WTC11 (cell line): ENCODE measurements at regions not wholly inside any gene's neighbourhood (a gene's known extent, or its start where the extent isn't known, plus 50 kb on each side); places are given as distances from the start of the nearest gene placed in this dataset.

Source experiments
- ATAC-seq: fragments of 200-7000 bp; cut with Tn5 transposase; 2 replicates; pipeline ENCODE4 v1.10.0; 2021; ENCODE audit warnings: mild to moderate bottlenecking, moderate library complexity
- CTCF ChIA-PET: fragments of 300-600 bp; sonication (Branson Sonifier 250); formaldehyde crosslinking; loops from one replicate; lab custom pipeline; 2021; ENCODE audit warnings: antibody characterized with exemption; lab: Charles Lee
- POLR2A ChIA-PET: fragments of 350-600 bp; sonication (Branson Sonifier 250); formaldehyde crosslinking; loops from one replicate; lab custom pipeline; 2021; ENCODE audit warnings: antibody characterized with exemption; lab: Charles Lee
- DNase-seq: peaks from one replicate; pipeline ENCODE4 v3.0.0; 2021; ENCODE audit warnings: low spot score
- H3K27ac Mint-ChIP-seq: 2 replicates; pipeline ENCODE4 v1.8.0; 2021; ENCODE audit warnings: mixed read lengths
- H3K27me3 Mint-ChIP-seq: 2 replicates; pipeline ENCODE4 v1.8.0; 2021; ENCODE audit warnings: low read depth, mild to moderate bottlenecking, moderate library complexity, mixed read lengths
- H3K36me3 Mint-ChIP-seq: 2 replicates; pipeline ENCODE4 v1.8.0; 2021; ENCODE audit warnings: mixed read lengths
- H3K4me1 Mint-ChIP-seq: 2 replicates; pipeline ENCODE4 v1.8.0; 2022; ENCODE audit warnings: mixed read lengths
- H3K4me3 Mint-ChIP-seq: 2 replicates; pipeline ENCODE4 v1.8.0; 2021; ENCODE audit warnings: mild to moderate bottlenecking, moderate library complexity, mixed read lengths
- H3K9me3 Mint-ChIP-seq: 2 replicates; pipeline ENCODE4 v1.8.0; 2021; ENCODE audit warnings: mixed read lengths
- CREB1 ChIP-seq: sonication (generic); formaldehyde crosslinking; IDR thresholded peaks from 2 replicates; pipeline ENCODE4 v1.8.0; 2023; ENCODE audit warnings: mild to moderate bottlenecking, missing genetic modification reagents
- CREM ChIP-seq: sonication (generic); formaldehyde crosslinking; IDR thresholded peaks from 2 replicates; pipeline ENCODE4 v1.8.1; 2022; ENCODE audit warnings: mild to moderate bottlenecking, missing genetic modification reagents, moderate library complexity
- E2F1 ChIP-seq: sonication (generic); formaldehyde crosslinking; IDR thresholded peaks from 2 replicates; pipeline ENCODE4 v1.8.0; 2022; ENCODE audit warnings: mild to moderate bottlenecking, missing genetic modification reagents
- ESRRA ChIP-seq: sonication (generic); formaldehyde crosslinking; IDR thresholded peaks from 2 replicates; pipeline ENCODE4 v1.8.1; 2022; ENCODE audit warnings: mild to moderate bottlenecking, missing genetic modification reagents, borderline replicate concordance
- ETV6 ChIP-seq: sonication (generic); formaldehyde crosslinking; IDR thresholded peaks from 2 replicates; pipeline ENCODE4 v1.8.1; 2022; ENCODE audit warnings: mild to moderate bottlenecking, missing genetic modification reagents
- FOXK1 ChIP-seq: sonication (generic); formaldehyde crosslinking; IDR thresholded peaks from 2 replicates; pipeline ENCODE4 v1.8.0; 2022; ENCODE audit warnings: mild to moderate bottlenecking, moderate library complexity, missing genetic modification reagents
- JAZF1 ChIP-seq: fragments of 250-450 bp; sonication (Bioruptor Pico); IDR thresholded peaks from 2 replicates; pipeline ENCODE4 v1.9.0; 2021; ENCODE audit warnings: moderate library complexity, mild to moderate bottlenecking, inconsistent platforms
- NR1H2 ChIP-seq: sonication (generic); formaldehyde crosslinking; IDR thresholded peaks from 2 replicates; pipeline ENCODE4 v1.9.0; 2021; ENCODE audit warnings: mild to moderate bottlenecking, moderate library complexity, missing genetic modification reagents
- RELA ChIP-seq: sonication (generic); formaldehyde crosslinking; IDR thresholded peaks from 2 replicates; pipeline ENCODE4 v1.8.1; 2022; ENCODE audit warnings: missing genetic modification reagents, mild to moderate bottlenecking, borderline replicate concordance
- SMAD3 ChIP-seq: sonication (generic); formaldehyde crosslinking; IDR thresholded peaks from 2 replicates; pipeline ENCODE4 v1.8.0; 2022; ENCODE audit warnings: missing genetic modification reagents, mild to moderate bottlenecking, borderline replicate concordance
- SOX15 ChIP-seq: fragments of 250-450 bp; sonication (Bioruptor Pico); IDR thresholded peaks from 2 replicates; pipeline ENCODE4 v1.9.0; 2021; ENCODE audit warnings: mild to moderate bottlenecking
- SP1 ChIP-seq: sonication (generic); formaldehyde crosslinking; conservative IDR thresholded peaks from 2 replicates; pipeline ENCODE4 v1.8.1; 2022; ENCODE audit warnings: missing genetic modification reagents
- STAT6 ChIP-seq: sonication (generic); formaldehyde crosslinking; conservative IDR thresholded peaks from 2 replicates; pipeline ENCODE4 v1.8.1; 2023; ENCODE audit warnings: mild to moderate bottlenecking, low read depth, missing genetic modification reagents, moderate library complexity
- TEAD4 ChIP-seq: sonication (generic); formaldehyde crosslinking; IDR thresholded peaks from 2 replicates; pipeline ENCODE4 v1.8.0; 2022; ENCODE audit warnings: mild to moderate bottlenecking, missing genetic modification reagents
- TP53 ChIP-seq: sonication (generic); formaldehyde crosslinking; IDR thresholded peaks from 2 replicates; pipeline ENCODE4 v1.8.1; 2023; ENCODE audit warnings: mild to moderate bottlenecking, missing genetic modification reagents
- ZNF219 ChIP-seq: sonication (generic); formaldehyde crosslinking; IDR thresholded peaks from 2 replicates; pipeline ENCODE4 v1.8.0; 2023; ENCODE audit warnings: missing genetic modification reagents, mild to moderate bottlenecking, borderline replicate concordance
- ZNF232 ChIP-seq: sonication (generic); formaldehyde crosslinking; IDR thresholded peaks from 2 replicates; pipeline ENCODE4 v1.8.0; 2022; ENCODE audit warnings: mild to moderate bottlenecking, missing genetic modification reagents
- TF ChIP-seq, protein P1 (sequence below): sonication (generic); formaldehyde crosslinking; IDR thresholded peaks from 2 replicates; pipeline ENCODE4 v1.8.1; 2022; ENCODE audit warnings: low read depth, mild to moderate bottlenecking, moderate library complexity, missing genetic modification reagents, borderline replicate concordance
- TF ChIP-seq, protein P2 (sequence below): sonication (generic); formaldehyde crosslinking; IDR thresholded peaks from 2 replicates; pipeline ENCODE4 v1.8.1; 2023; ENCODE audit warnings: mild to moderate bottlenecking, moderate library complexity, missing genetic modification reagents
- TF ChIP-seq, protein P3 (sequence below): fragments of 200-600 bp; IDR thresholded peaks from 2 replicates; pipeline ENCODE4 v1.8.0; 2022; ENCODE audit warnings: antibody characterized with exemption

DNA sequence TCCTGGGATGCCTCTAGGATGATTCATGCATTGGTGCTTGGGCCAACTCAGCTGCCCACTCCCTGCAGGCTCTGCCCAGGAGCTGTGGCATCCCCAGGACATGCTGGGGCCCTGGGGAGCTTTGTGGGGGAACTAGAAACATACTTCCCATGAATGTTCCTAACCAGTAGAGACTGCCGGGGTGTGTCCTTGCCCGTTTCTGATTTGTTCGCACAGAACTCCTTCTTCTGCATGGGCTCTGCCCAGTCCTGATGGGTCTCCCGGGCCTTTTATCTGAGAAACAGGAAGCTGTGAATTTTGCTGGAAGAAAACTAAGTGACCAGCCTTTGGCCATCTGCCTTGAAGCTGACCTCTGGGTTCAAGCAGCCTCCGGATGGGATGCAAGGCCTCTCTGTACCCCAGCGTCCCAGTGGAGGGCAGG, 71.6 kb upstream of the RNU6ATAC start:
- ChIA-PET CTCF (no interaction called here), POLR2A (no interaction called here)
- TF ChIP-seq TP53 (CRISPR knock-in tag) (no peak), TEAD4 (CRISPR knock-in tag) (no peak), CREM (CRISPR knock-in tag) (no peak), SMAD3 (CRISPR knock-in tag) (no peak), SOX15 (CRISPR knock-in tag) (no peak)
- TF ChIP-seq, protein P1, sequence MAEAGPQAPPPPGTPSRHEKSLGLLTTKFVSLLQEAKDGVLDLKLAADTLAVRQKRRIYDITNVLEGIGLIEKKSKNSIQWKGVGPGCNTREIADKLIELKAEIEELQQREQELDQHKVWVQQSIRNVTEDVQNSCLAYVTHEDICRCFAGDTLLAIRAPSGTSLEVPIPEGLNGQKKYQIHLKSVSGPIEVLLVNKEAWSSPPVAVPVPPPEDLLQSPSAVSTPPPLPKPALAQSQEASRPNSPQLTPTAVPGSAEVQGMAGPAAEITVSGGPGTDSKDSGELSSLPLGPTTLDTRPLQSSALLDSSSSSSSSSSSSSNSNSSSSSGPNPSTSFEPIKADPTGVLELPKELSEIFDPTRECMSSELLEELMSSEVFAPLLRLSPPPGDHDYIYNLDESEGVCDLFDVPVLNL (CRISPR knock-in tag), result no peak
- Mint-ChIP-seq H3K4me1 (no peaks in the 10 kb centered on the region), H3K4me3 (no peak overlapping the region), H3K36me3 (no peaks in the 10 kb centered on the region), H3K27me3 (no peaks in the 10 kb centered on the region), H3K9me3 (no peaks in the 10 kb centered on the region), H3K27ac (no peak overlapping the region)
- DNase-seq, result no peak
- no peak for ATAC-seq

- Mint-ChIP-seq H3K27ac (no peak overlapping the region), H3K9me3 (no peaks in the 10 kb centered on the region), H3K27me3 (no peaks in the 10 kb centered on the region), H3K4me1 (no peaks in the 10 kb centered on the region), H3K36me3 (no peaks in the 10 kb centered on the region), H3K4me3 (no peak overlapping the region)
- DNase-seq, result no peak
- TF ChIP-seq ZNF232 (CRISPR knock-in tag) (no peak), ZNF219 (CRISPR knock-in tag) (no peak), RELA (CRISPR knock-in tag) (no peak), CREB1 (CRISPR knock-in tag) (no peak), JAZF1 (CRISPR knock-in tag) (no peak), STAT6 (CRISPR knock-in tag) (no peak), NR1H2 (CRISPR knock-in tag) (no peak), E2F1 (no peak), SP1 (CRISPR knock-in tag) (no peak), ESRRA (CRISPR knock-in tag) (no peak), FOXK1 (CRISPR knock-in tag) (no peak), ETV6 (CRISPR knock-in tag) (no peak)
- TF ChIP-seq, protein P2, sequence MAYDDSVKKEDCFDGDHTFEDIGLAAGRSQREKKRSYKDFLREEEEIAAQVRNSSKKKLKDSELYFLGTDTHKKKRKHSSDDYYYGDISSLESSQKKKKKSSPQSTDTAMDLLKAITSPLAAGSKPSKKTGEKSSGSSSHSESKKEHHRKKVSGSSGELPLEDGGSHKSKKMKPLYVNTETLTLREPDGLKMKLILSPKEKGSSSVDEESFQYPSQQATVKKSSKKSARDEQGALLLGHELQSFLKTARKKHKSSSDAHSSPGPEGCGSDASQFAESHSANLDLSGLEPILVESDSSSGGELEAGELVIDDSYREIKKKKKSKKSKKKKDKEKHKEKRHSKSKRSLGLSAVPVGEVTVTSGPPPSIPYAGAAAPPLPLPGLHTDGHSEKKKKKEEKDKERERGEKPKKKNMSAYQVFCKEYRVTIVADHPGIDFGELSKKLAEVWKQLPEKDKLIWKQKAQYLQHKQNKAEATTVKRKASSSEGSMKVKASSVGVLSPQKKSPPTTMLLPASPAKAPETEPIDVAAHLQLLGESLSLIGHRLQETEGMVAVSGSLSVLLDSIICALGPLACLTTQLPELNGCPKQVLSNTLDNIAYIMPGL (CRISPR knock-in tag), result no peak
- TF ChIP-seq, protein P1 (CRISPR knock-in tag), result no peak
- TF ChIP-seq, protein P3, sequence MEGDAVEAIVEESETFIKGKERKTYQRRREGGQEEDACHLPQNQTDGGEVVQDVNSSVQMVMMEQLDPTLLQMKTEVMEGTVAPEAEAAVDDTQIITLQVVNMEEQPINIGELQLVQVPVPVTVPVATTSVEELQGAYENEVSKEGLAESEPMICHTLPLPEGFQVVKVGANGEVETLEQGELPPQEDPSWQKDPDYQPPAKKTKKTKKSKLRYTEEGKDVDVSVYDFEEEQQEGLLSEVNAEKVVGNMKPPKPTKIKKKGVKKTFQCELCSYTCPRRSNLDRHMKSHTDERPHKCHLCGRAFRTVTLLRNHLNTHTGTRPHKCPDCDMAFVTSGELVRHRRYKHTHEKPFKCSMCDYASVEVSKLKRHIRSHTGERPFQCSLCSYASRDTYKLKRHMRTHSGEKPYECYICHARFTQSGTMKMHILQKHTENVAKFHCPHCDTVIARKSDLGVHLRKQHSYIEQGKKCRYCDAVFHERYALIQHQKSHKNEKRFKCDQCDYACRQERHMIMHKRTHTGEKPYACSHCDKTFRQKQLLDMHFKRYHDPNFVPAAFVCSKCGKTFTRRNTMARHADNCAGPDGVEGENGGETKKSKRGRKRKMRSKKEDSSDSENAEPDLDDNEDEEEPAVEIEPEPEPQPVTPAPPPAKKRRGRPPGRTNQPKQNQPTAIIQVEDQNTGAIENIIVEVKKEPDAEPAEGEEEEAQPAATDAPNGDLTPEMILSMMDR, result no peak
- ChIA-PET CTCF (no interaction called here), POLR2A (no interaction called here)
- no peak for ATAC-seq
Measured at GRCh38 chr9:134236935-134237629, 72.7 kb upstream of the RNU6ATAC start.
